ENCODE measurements at regions not wholly inside any gene's neighbourhood (a gene's known extent, or its start where the extent isn't known, plus 50 kb on each side); places are given as distances from the start of the nearest gene placed in this dataset.

GRCh38 chr6:166008441-166009369 lies 158.9 kb downstream of the TBXT start:
- peak in 1 of 2 experiments; percentile 23 for DNase-seq

DNA sequence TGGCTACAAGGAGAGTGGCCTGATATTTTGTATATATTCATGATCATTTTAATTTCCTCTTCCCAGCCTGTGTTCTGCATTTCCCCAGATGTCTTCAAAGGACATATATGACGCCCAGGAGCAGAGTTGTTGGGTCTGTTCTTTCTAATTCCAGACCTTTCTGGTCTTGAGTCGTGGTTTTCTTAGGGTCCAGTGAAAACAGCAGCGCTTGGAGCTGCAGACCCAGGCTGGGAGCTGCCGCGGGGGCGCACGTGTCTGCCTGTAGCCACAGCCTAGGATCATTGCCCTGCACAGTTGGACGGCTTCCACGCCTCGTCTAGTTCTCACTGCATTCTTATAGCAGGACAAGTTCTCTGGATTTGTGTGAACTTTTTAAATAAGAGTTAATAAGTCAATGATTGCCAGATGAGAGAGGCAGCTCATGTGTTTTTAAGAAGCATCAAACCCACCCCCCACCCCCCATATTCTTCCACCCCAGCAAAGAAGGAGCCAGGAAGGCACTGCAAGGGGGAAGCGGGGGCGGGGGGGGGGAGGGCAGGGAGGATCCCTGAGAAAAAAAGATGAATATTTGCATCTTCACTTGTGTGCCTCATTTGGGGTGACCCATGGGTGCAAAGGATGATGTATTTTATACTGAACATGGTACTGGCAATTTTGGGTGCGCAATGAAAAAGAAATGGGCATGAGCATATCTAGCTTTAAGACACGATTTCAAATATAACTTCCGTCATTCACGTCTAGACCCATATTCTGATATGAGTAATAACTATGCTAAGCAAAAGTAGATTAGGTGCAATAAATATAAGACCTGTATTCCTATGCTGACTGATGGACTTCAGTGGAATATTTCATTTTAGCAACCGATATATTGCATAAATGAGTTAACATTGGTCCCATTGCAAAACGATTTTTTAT lies 160.0 kb downstream of the TBXT start:
- DNase-seq, result no peak

DNA sequence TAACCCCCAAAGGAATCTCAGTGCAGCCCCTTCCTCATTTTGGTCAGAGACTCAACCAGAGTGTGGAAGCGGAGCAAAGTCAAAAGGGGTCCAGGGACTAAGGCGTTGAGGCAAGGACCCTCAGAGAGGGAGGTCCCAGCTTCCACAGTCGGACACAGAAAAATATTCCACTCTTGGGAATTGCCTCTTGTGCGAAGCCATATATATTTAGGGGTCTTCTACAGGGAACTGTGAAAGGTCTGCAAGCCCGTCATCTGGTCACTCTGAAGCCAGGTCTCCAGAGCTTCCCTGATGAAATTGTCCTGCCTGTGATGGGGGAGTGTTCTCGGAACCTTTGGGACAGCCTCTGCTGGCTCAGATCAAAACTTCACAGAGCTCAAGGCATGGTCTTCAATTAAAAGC lies 160.8 kb downstream of the TBXT start:
- no peak for DNase-seq

- peak in 1 of 2 experiments; percentile 18 for DNase-seq
These were observed 161.4 kb downstream of the TBXT start for GRCh38 chr6:166005944-166006899.

- no peak for DNase-seq
These were observed 162.2 kb downstream of the TBXT start for GRCh38 chr6:166005401-166005943.

- DNase-seq, result no peak
These were observed 162.8 kb downstream of the TBXT start for GRCh38 chr6:166004876-166005275.

- no peak for DNase-seq
These were observed 163.2 kb downstream of the TBXT start for GRCh38 chr6:166004471-166004870.

DNA sequence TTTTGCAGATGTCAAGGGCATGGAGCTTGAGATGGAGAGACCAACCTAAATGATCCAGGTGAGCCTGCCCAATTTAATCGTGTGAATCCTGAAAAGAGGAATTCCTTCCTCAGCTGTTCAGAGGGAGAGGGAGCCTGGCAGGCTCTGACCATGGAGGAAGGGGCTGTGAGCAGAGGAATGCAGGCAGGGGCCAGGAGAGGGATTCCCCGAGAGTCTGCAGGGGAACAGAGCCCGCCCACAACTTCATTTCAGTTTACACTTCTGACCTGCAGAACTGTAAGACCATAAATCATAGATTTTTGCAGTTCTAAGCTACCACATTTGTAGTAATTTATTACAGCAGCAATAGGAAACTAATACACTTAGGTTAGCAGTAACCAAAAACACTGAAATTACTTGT lies 164.1 kb downstream of the TBXT start:
- no peak for DNase-seq

- DNase-seq, result no peak
These were observed 166.3 kb downstream of the TBXT start for GRCh38 chr6:166001359-166001758.

DNA sequence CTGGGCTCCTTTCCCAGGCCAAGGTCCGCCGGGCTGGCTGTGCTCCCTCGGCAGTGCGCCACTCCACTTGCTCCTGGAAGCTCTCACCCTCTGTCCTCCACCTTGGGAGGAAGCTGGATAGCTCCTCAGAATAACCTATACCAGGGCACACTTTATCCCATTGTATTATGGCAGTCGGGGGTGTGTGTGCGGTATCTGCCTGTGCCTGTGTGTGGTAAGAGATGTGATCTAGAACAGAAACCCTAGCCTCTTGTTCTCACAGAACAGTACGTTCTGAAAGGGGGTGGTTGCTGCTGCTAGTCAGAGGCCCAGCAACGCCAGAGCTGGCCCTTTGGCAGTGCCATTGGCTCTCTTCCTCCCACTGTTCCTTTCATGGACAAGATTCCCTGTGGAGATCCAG lies 168.4 kb downstream of the TBXT start:
- no peak for DNase-seq

DNA sequence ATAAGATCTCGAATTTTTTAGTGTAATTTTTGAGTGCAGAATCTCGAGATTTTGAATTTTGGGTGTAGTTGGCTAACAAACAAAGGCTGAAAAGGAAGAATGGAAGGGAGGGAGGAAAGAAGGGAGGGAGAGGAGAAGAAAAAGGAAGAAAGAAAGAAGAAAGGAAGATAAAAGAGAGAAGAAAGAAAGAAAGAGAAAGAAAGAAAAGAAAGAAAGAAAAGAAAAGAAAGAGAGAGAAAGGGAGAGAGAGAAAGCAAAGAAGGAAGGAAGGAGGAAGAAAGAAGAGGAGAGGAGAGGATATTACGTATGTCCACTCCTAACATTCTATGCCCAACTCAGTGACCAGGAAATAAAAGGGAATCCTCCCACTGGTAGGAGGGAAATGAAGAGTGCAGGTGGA lies 169.6 kb downstream of the TBXT start:
- DNase-seq, result no peak

DNA sequence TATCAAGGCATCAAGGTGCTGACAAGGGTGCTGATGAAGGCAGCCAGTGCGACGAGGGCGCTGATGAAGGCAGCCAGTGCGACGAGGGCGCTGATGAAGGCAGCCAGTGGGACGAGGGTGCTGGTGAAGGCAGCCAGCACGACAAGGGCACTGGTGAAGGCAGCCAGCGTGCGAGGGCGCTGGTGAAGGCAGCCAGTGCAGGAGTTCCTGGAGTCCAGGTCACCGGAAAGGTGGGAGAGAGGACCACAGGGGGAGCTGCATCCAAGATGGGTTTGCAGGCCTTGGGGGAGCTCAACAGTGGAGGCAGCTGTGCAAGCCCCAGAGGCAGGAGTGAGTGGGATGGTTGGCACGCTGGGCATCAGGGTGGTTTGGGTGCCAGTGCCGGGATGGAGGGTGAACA lies 176.3 kb downstream of the TBXT start:
- DNase-seq, result no peak

- no peak for DNase-seq
These were observed 177.4 kb downstream of the TBXT start for GRCh38 chr6:165990216-165990615.

- no peak for DNase-seq
These were observed 178.7 kb downstream of the TBXT start for GRCh38 chr6:165988757-165989456.

GRCh38 chr6:165988302-165988756 lies 179.3 kb downstream of the TBXT start:
- DNase-seq, result no peak

- no peak for DNase-seq
These were observed 180.0 kb downstream of the TBXT start for GRCh38 chr6:165987483-165988301.

GRCh38 chr6:165986914-165987482 lies 180.7 kb downstream of the TBXT start:
- peak in 1 of 2 experiments; percentile 7 for DNase-seq

GRCh38 chr6:165986311-165986913 lies 181.2 kb downstream of the TBXT start:
- no peak for DNase-seq

- no peak for DNase-seq
These were observed 181.8 kb downstream of the TBXT start for GRCh38 chr6:165985806-165986299.
